ENCODE measurements at regions not wholly inside any gene's neighbourhood (a gene's known extent, or its start where the extent isn't known, plus 50 kb on each side); places are given as distances from the start of the nearest gene placed in this dataset.

- Histone ChIP-seq H3K18ac (ENCODE audit: low read depth in 1 of 2, low read length in 2 of 2) (no peak overlapping the region), H3K4me1 (ENCODE audit: control insufficient read depth, insufficient read depth, low read depth, low read length) (no peaks in the 10 kb centered on the region), H3K14ac (ENCODE audit: low read length in 2 of 2) (no peak overlapping the region), H2AFZ (ENCODE audit: low read depth, low read length) (no peak overlapping the region), H4K8ac (ENCODE audit: low read length) (no peak overlapping the region), H3K27ac (ENCODE audit: low read length, poor library complexity, severe bottlenecking) (no peak overlapping the region), H2AK5ac (ENCODE audit: low read length, severe bottlenecking) (no peak overlapping the region), H3K9ac (ENCODE audit: low read length) (no peak overlapping the region), H2BK120ac (ENCODE audit: low read depth, low read length) (no peak overlapping the region), H2BK12ac (ENCODE audit: low read length in 2 of 2) (no peak overlapping the region), H3K9me3 (ENCODE audit: control insufficient read depth, low read length) (peaks cover 12% of the 10 kb centered on the region), H3K4me3 (ENCODE audit: insufficient read depth in 1 of 2, low read depth in 1 of 2, low read length in 2 of 2) (no peak overlapping the region), H3K4ac (ENCODE audit: low read depth in 1 of 2, low read length in 2 of 2) (no peak overlapping the region), H3K36me3 (ENCODE audit: control insufficient read depth in 1 of 2, insufficient read depth in 2 of 2, low read depth in 1 of 2, low read length in 2 of 2) (no peaks in the 10 kb centered on the region), H2BK15ac (ENCODE audit: low read depth, poor library complexity, severe bottlenecking) (no peak overlapping the region), H2BK5ac (ENCODE audit: low read depth, low read length, poor library complexity, severe bottlenecking) (no peak overlapping the region), H3K27me3 (ENCODE audit: control insufficient read depth in 1 of 2, insufficient read depth in 1 of 2, low read length in 2 of 2) (no peaks in the 10 kb centered on the region), H3K23ac (ENCODE audit: low read length in 2 of 2) (peak overlapping the region in 1 of 2 experiments; percentile 6), H3K4me2 (ENCODE audit: low read length, poor library complexity, severe bottlenecking) (no peak overlapping the region), H4K91ac (ENCODE audit: low read length) (no peak overlapping the region), H3K79me1 (replicated peaks; ENCODE audit: low read length, poor library complexity, severe bottlenecking) (no peaks in the 10 kb centered on the region)
- WGBS = 95% methylated on average over 3 of the region's 3 CpGs
- DNase-seq = no peak
These were observed 347.6 kb upstream of the MPDZ start for GRCh38 chr9:13627071-13627470.

DNA sequence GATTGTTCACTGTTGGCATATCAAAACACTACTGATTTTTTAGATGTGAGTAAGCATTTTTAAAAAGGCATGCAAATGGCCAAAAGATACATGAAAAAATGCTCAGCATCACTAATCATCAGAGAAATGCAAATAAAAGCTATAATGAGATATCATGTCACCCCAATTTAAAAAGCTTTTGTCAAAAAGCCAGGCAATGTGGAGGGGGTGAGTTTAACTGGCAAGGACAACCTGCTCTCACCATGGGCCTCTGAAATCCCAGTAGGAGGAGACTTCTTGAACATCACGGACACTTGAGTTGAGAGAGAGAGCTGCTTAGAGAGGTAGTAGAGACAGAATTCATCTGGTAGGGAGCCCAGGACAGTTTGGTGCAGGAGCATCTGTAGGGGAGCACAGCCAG, 347.1 kb upstream of the MPDZ start:
- Histone ChIP-seq H3K27ac (ENCODE audit: low read length, poor library complexity, severe bottlenecking) (no peak overlapping the region), H3K23ac (ENCODE audit: low read length in 2 of 2) (no peak overlapping the region), H3K4me3 (ENCODE audit: insufficient read depth in 1 of 2, low read depth in 1 of 2, low read length in 2 of 2) (no peak overlapping the region), H3K14ac (ENCODE audit: low read length in 2 of 2) (no peak overlapping the region), H4K91ac (ENCODE audit: low read length) (no peak overlapping the region), H2BK120ac (ENCODE audit: low read depth, low read length) (no peak overlapping the region), H2BK15ac (ENCODE audit: low read depth, poor library complexity, severe bottlenecking) (no peak overlapping the region), H3K4me2 (ENCODE audit: low read length, poor library complexity, severe bottlenecking) (no peak overlapping the region), H2BK12ac (ENCODE audit: low read length in 2 of 2) (no peak overlapping the region), H4K8ac (ENCODE audit: low read length) (no peak overlapping the region), H3K9me3 (ENCODE audit: control insufficient read depth, low read length) (peaks cover 12% of the 10 kb centered on the region), H3K36me3 (ENCODE audit: control insufficient read depth in 1 of 2, insufficient read depth in 2 of 2, low read depth in 1 of 2, low read length in 2 of 2) (no peaks in the 10 kb centered on the region), H3K4ac (ENCODE audit: low read depth in 1 of 2, low read length in 2 of 2) (no peak overlapping the region), H2BK5ac (ENCODE audit: low read depth, low read length, poor library complexity, severe bottlenecking) (no peak overlapping the region), H2AK5ac (ENCODE audit: low read length, severe bottlenecking) (no peak overlapping the region), H3K9ac (ENCODE audit: low read length) (no peak overlapping the region), H3K79me1 (replicated peaks; ENCODE audit: low read length, poor library complexity, severe bottlenecking) (no peaks in the 10 kb centered on the region), H2AFZ (ENCODE audit: low read depth, low read length) (no peak overlapping the region), H3K18ac (ENCODE audit: low read depth in 1 of 2, low read length in 2 of 2) (no peak overlapping the region), H3K27me3 (ENCODE audit: control insufficient read depth in 1 of 2, insufficient read depth in 1 of 2, low read length in 2 of 2) (no peaks in the 10 kb centered on the region), H3K4me1 (ENCODE audit: control insufficient read depth, insufficient read depth, low read depth, low read length) (no peaks in the 10 kb centered on the region)
- DNase-seq = no peak
- WGBS = 89% methylated on average over 1 of the region's 1 CpG

DNA sequence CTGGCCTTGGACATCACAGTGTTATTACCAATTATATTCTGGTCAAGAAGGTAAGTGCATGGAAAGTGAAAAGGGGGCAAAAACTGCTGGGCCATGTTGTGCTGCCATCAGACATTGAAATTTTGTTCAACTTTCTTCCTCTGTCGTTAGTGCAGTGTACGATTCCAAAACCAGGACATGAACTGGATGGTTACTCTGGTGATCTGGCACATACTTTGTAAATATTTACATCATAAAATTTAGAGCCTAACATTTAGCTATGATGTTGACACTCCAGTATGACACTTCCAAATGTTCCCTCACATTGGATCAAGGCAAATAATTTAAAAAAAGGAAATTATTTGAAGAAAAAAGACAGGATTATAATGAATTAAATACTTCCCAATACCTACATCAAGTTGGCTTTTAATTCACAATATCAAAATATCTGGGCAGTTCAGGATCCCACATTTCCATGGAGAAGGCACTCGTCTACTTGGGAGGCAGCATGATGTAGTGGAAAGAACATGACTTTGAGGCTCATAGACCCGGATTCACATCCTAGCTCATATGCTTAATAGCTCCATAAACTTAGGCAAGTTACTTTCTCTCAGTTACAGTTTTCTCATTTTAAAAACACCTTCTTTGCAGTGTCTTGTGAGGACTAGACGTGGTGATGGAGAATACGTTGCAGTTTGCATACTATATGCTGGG, 342.5 kb upstream of the MPDZ start:
- DNase-seq = no peak
- Histone ChIP-seq H4K91ac (ENCODE audit: low read length) (no peak overlapping the region), H3K9ac (ENCODE audit: low read length) (no peak overlapping the region), H3K23ac (ENCODE audit: low read length in 2 of 2) (no peak overlapping the region), H4K8ac (ENCODE audit: low read length) (no peak overlapping the region), H3K4me1 (ENCODE audit: control insufficient read depth, insufficient read depth, low read depth, low read length) (no peaks in the 10 kb centered on the region), H3K18ac (ENCODE audit: low read depth in 1 of 2, low read length in 2 of 2) (no peak overlapping the region), H3K27ac (ENCODE audit: low read length, poor library complexity, severe bottlenecking) (no peak overlapping the region), H3K4me3 (ENCODE audit: insufficient read depth in 1 of 2, low read depth in 1 of 2, low read length in 2 of 2) (no peak overlapping the region), H3K36me3 (ENCODE audit: control insufficient read depth in 1 of 2, insufficient read depth in 2 of 2, low read depth in 1 of 2, low read length in 2 of 2) (no peaks in the 10 kb centered on the region), H3K4ac (ENCODE audit: low read depth in 1 of 2, low read length in 2 of 2) (no peak overlapping the region), H2AFZ (ENCODE audit: low read depth, low read length) (no peak overlapping the region), H3K79me1 (replicated peaks; ENCODE audit: low read length, poor library complexity, severe bottlenecking) (no peaks in the 10 kb centered on the region), H3K9me3 (ENCODE audit: control insufficient read depth, low read length) (no peaks in the 10 kb centered on the region), H3K14ac (ENCODE audit: low read length in 2 of 2) (no peak overlapping the region), H2AK5ac (ENCODE audit: low read length, severe bottlenecking) (no peak overlapping the region), H2BK15ac (ENCODE audit: low read depth, poor library complexity, severe bottlenecking) (no peak overlapping the region), H3K4me2 (ENCODE audit: low read length, poor library complexity, severe bottlenecking) (no peak overlapping the region), H2BK5ac (ENCODE audit: low read depth, low read length, poor library complexity, severe bottlenecking) (no peak overlapping the region), H3K27me3 (ENCODE audit: control insufficient read depth in 1 of 2, insufficient read depth in 1 of 2, low read length in 2 of 2) (no peaks in the 10 kb centered on the region), H2BK120ac (ENCODE audit: low read depth, low read length) (no peak overlapping the region), H2BK12ac (ENCODE audit: low read length in 2 of 2) (no peak overlapping the region)
- 85% methylated on average over 3 of the region's 6 CpGs for WGBS

DNA sequence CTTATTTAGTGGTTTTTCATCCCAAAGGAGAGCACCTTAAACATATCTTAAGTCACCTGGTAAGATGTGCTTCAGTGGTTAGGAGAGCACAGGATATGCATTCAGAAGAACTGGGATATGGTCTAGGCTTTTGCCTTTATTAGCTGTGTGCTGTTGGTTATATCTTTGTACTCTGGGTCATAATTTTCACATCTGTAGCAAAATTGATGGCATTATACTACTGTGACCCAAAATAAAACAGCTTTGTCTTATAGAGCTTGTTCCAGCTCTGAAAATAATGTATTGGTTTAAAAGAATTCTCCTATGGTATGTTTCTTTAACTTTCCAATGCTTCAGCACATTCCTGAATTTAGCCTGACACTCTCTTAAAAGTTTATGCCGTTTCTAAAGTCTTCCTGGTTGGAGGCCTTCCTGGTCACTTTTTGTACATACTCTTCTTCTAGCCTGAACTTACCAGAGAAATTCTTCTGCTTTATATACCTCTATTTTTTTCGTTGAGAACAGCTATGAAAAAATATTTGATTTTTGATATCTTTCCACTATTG, 337.1 kb upstream of the MPDZ start:
- H3K79me1 ChIP-seq (replicated peaks; ENCODE audit: low read length, poor library complexity, severe bottlenecking) = no peaks in the 10 kb centered on the region
- H3K4ac ChIP-seq (ENCODE audit: low read depth in 1 of 2, low read length in 2 of 2) = no peak overlapping the region
- no peak overlapping the region for H3K27ac ChIP-seq (ENCODE audit: low read length, poor library complexity, severe bottlenecking)
- no peak overlapping the region for H4K91ac ChIP-seq (ENCODE audit: low read length)
- H3K36me3 ChIP-seq (ENCODE audit: control insufficient read depth in 1 of 2, insufficient read depth in 2 of 2, low read depth in 1 of 2, low read length in 2 of 2) = no peaks in the 10 kb centered on the region
- H3K27me3 ChIP-seq (ENCODE audit: control insufficient read depth in 1 of 2, insufficient read depth in 1 of 2, low read length in 2 of 2) = no peaks in the 10 kb centered on the region
- no peak overlapping the region for H2AFZ ChIP-seq (ENCODE audit: low read depth, low read length)
- H3K9me3 ChIP-seq (ENCODE audit: control insufficient read depth, low read length) = no peaks in the 10 kb centered on the region
- no peak overlapping the region for H3K23ac ChIP-seq (ENCODE audit: low read length in 2 of 2)
- H2BK5ac ChIP-seq (ENCODE audit: low read depth, low read length, poor library complexity, severe bottlenecking) = no peak overlapping the region
- no peaks in the 10 kb centered on the region for H3K4me1 ChIP-seq (ENCODE audit: control insufficient read depth, insufficient read depth, low read depth, low read length)
- H2AK5ac ChIP-seq (ENCODE audit: low read length, severe bottlenecking) = no peak overlapping the region
- no peak overlapping the region for H3K4me3 ChIP-seq (ENCODE audit: insufficient read depth in 1 of 2, low read depth in 1 of 2, low read length in 2 of 2)
- no peak overlapping the region for H3K9ac ChIP-seq (ENCODE audit: low read length)
- no peak overlapping the region for H2BK12ac ChIP-seq (ENCODE audit: low read length in 2 of 2)
- WGBS = 40% methylated on average over 1 of the region's 2 CpGs
- H4K8ac ChIP-seq (ENCODE audit: low read length) = no peak overlapping the region
- H3K18ac ChIP-seq (ENCODE audit: low read depth in 1 of 2, low read length in 2 of 2) = no peak overlapping the region
- H2BK120ac ChIP-seq (ENCODE audit: low read depth, low read length) = no peak overlapping the region
- H2BK15ac ChIP-seq (ENCODE audit: low read depth, poor library complexity, severe bottlenecking) = no peak overlapping the region
- DNase-seq = no peak
- no peak overlapping the region for H3K14ac ChIP-seq (ENCODE audit: low read length in 2 of 2)
- no peak overlapping the region for H3K4me2 ChIP-seq (ENCODE audit: low read length, poor library complexity, severe bottlenecking)
